OCI-M1 (cell line): ENCODE measurements at regions not wholly inside any gene's neighbourhood (a gene's known extent, or its start where the extent isn't known, plus 50 kb on each side); places are given as distances from the start of the nearest gene placed in this dataset.

Source experiments
- DNase-seq: peaks from one replicate; lab custom pipeline; 2025; lab: John Stamatoyannopoulos, UW

- no peak for DNase-seq
Measured at GRCh38 chr13:107573184-107573583, 642.2 kb downstream of the LIG4 start.

GRCh38 chr13:107572156-107572555, 643.2 kb downstream of the LIG4 start:
- DNase-seq: no peak

DNA sequence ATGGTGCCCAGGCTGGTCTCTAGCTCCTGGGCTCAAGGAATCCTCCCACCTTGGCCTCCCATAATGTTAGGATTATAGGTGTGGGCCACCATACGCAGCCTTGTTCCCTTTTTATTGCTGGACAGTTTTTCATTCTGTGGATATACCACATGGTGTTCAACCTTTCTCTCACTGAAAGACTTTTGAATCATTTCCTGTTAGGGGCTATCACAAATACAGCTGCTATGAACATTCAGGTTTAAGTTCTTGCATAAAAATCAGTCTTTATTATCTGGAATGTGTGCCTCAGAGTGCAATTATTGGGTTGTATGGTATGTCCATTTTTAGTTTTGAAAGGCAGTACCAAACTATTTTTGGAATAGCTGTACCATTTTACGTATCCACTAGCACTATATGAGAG, 647.2 kb downstream of the LIG4 start:
- no peak for DNase-seq

GRCh38 chr13:107563099-107563925, 652.0 kb downstream of the LIG4 start:
- no peak for DNase-seq

- no peak for DNase-seq
Measured at GRCh38 chr13:107562203-107562602, 653.1 kb downstream of the LIG4 start.

DNA sequence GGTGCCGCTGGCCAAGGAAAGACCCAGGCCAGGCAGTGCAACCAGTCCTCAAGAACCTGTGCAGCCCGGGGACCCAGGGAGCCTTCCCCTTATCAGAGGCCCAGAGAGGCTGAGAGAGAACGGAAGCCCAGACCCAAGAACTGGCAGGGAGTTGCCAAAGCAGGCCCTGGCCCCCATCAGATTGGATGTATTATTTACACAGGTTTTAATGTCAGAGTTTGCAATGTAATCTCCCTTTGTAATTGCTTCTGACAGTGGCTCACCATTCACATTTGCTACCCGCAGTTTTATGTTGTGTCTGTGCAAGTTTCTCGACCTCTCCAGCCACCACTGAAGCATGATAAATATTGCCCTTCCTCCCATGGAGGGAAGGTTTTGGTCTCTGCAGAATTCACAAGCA, 660.9 kb downstream of the LIG4 start:
- DNase-seq: no peak

DNA sequence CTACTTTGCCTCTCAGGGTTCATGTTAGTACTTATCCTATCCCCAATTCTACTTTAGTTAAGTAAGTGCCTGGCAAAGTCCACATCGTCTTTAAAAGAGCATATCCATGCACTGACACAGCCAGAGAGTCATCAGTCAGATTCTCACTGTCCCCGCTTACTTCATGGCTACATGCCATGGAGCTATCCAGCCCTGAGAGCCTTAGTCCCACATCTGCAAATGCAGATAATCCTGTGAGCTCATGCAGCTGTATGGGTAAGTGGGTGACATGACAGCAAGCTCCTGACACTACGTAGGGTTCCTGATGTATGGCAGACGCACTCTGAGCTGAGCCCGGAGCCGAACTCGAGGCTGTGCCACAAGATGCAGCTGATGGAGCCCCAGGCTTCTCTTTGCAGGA, 661.5 kb downstream of the LIG4 start:
- DNase-seq: no peak

DNA sequence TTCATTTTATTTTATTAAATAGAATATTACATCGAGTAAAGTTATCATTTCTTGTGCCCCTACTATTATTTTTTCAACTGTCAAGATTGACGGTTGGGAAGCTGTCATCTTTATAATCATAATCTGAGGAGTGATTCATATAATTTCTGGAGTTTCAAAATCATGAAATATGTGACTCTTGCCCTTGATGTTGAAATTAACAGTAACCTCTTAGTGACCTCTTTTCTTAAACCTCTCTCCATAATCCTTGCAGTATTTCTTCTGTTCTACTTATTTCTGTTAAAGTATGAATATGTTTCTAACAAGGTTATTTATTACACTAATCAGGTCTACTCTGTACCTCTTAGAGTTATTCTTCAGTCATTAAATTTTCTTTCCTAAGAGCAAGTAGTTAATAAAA, 663.8 kb downstream of the LIG4 start:
- no peak for DNase-seq

DNA sequence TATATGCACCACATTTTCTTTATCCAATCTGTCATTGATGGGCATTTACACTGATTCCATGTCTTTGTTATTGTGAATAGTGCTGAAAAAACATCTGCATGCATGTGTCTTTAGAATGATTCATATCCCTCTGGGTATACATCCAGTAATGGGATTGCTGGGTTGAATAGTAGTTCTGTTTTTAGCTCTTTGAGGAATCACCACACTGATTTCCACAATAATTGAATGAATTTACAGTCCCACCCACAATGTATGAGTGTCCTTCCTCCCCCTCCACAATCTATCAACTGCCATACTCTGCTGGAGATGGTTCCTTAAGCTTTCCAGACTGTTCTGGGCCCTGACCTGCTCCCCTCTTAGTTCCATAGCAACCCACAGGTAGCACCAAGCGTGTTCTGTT, 667.0 kb downstream of the LIG4 start:
- DNase-seq: no peak

- DNase-seq: no peak
Measured at GRCh38 chr13:107545946-107546502, 669.3 kb downstream of the LIG4 start.

- no peak for DNase-seq
Measured at GRCh38 chr13:107534548-107534947, 680.8 kb downstream of the LIG4 start.

- DNase-seq: peak; percentile 2
Measured at GRCh38 chr13:107531816-107532215, 683.5 kb downstream of the LIG4 start.

- DNase-seq: no peak
Measured at GRCh38 chr13:107531180-107531579, 684.2 kb downstream of the LIG4 start.

DNA sequence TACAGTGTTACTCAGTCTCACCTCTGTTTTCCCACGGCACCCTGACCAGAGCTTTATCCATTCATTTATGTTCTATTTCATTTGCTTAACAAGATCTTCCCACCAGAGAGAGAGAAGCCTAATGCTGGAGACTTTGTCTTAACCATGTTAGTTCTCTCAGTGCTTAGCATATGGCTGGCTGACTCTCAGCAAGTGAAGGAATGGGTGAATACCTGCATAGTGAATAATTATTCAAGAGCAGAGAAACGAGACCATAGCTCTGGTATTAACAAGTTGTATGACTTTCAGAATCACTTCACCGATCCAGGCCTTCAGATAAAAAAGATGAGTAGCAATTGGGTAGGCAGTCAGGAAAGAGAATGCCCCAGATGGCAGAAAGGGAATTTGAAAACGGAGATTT, 686.3 kb downstream of the LIG4 start:
- DNase-seq: no peak

GRCh38 chr13:107518780-107519179, 696.6 kb downstream of the LIG4 start:
- DNase-seq: no peak

GRCh38 chr13:107518292-107518691, 697.0 kb downstream of the LIG4 start:
- no peak for DNase-seq

- no peak for DNase-seq
Measured at GRCh38 chr13:107516517-107516916, 698.8 kb downstream of the LIG4 start.

GRCh38 chr13:107512551-107512950, 702.8 kb downstream of the LIG4 start:
- no peak for DNase-seq

DNA sequence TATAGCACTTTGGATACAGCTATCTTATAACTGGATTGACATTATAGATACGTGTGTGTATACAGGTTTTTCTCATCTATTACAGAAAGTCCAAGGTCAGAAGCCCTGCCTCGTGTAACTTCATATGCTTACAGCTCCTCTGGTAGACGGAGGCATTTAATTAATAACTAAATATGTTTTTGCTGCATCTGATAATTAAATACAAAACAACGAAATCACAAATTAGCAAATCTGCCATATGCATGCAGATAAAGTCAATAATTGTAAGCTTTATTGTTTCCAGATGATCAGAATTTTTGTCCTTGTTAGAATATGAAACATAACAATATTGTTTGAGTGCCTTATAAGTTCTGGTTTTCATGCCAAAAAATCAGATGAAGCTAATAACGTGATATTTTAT, 717.7 kb downstream of the LIG4 start:
- DNase-seq: no peak

GRCh38 chr13:107493266-107493665, 722.1 kb downstream of the LIG4 start:
- no peak for DNase-seq

- DNase-seq: no peak
Measured at GRCh38 chr13:107482688-107483087, 732.6 kb downstream of the LIG4 start.

GRCh38 chr13:107480130-107480529, 735.2 kb downstream of the LIG4 start:
- no peak for DNase-seq

- no peak for DNase-seq
Measured at GRCh38 chr13:107477772-107478379, 737.5 kb downstream of the LIG4 start.
